SK-N-SH (cell line): ENCODE measurements at regions not wholly inside any gene's neighbourhood (a gene's known extent, or its start where the extent isn't known, plus 50 kb on each side); places are given as distances from the start of the nearest gene placed in this dataset.

ENCODE experiments used
- GATA2 ChIP-seq: sonication (generic); formaldehyde crosslinking; IDR thresholded peaks from 2 replicates; pipeline ENCODE4 v1.5.0; 2020; ENCODE audit warnings: mild to moderate bottlenecking, missing genetic modification reagents
- NRF1 ChIP-seq: IDR thresholded peaks from 2 replicates; pipeline ENCODE4 v1.6.1; 2012; ENCODE audit warnings: low read depth, mild to moderate bottlenecking, low read length
- TF ChIP-seq, protein P1 (sequence below): IDR thresholded peaks from 2 replicates; pipeline ENCODE4 v1.4.0; 2012; ENCODE audit warnings: low read depth, borderline replicate concordance
- TF ChIP-seq, protein P2 (sequence below): fragments of 200-600 bp; sonication (generic); IDR thresholded peaks from 2 replicates; pipeline ENCODE4 v1.6.1; 2017; ENCODE audit warnings: antibody characterized with exemption, mild to moderate bottlenecking, moderate library complexity
- TF ChIP-seq, protein P3 (sequence below): IDR thresholded peaks from 2 replicates; pipeline ENCODE4 v1.4.0; 2012; ENCODE audit warnings: low read depth, borderline replicate concordance

DNA sequence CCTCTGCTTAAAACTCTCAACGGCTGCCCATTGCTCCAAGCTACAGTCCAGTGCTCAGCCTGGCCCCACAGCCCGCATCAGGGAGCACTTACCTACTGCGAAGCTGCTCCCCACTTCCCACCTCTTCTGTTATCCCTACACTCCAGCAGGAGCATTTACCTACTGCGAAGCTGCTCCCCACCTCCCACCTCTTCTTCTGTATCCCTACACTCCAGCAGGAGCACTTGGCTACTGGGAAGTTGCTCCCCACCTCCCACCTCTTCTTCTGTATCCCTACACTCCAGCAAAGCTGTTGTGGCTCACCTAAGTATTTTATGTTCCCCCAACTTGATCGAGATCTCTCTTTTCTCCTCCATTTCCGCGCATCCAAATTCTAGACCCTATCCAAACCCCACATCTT, 563.3 kb upstream of the ZFP42 start:
- TF ChIP-seq, protein P1, sequence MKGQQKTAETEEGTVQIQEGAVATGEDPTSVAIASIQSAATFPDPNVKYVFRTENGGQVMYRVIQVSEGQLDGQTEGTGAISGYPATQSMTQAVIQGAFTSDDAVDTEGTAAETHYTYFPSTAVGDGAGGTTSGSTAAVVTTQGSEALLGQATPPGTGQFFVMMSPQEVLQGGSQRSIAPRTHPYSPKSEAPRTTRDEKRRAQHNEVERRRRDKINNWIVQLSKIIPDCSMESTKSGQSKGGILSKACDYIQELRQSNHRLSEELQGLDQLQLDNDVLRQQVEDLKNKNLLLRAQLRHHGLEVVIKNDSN: no peak
- TF ChIP-seq GATA2 (CRISPR knock-in tag) (no peak), NRF1 (no peak)
- TF ChIP-seq, protein P2, sequence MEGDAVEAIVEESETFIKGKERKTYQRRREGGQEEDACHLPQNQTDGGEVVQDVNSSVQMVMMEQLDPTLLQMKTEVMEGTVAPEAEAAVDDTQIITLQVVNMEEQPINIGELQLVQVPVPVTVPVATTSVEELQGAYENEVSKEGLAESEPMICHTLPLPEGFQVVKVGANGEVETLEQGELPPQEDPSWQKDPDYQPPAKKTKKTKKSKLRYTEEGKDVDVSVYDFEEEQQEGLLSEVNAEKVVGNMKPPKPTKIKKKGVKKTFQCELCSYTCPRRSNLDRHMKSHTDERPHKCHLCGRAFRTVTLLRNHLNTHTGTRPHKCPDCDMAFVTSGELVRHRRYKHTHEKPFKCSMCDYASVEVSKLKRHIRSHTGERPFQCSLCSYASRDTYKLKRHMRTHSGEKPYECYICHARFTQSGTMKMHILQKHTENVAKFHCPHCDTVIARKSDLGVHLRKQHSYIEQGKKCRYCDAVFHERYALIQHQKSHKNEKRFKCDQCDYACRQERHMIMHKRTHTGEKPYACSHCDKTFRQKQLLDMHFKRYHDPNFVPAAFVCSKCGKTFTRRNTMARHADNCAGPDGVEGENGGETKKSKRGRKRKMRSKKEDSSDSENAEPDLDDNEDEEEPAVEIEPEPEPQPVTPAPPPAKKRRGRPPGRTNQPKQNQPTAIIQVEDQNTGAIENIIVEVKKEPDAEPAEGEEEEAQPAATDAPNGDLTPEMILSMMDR: no peak
- TF ChIP-seq, protein P3, sequence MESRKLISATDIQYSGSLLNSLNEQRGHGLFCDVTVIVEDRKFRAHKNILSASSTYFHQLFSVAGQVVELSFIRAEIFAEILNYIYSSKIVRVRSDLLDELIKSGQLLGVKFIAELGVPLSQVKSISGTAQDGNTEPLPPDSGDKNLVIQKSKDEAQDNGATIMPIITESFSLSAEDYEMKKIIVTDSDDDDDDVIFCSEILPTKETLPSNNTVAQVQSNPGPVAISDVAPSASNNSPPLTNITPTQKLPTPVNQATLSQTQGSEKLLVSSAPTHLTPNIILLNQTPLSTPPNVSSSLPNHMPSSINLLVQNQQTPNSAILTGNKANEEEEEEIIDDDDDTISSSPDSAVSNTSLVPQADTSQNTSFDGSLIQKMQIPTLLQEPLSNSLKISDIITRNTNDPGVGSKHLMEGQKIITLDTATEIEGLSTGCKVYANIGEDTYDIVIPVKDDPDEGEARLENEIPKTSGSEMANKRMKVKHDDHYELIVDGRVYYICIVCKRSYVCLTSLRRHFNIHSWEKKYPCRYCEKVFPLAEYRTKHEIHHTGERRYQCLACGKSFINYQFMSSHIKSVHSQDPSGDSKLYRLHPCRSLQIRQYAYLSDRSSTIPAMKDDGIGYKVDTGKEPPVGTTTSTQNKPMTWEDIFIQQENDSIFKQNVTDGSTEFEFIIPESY: no peak
